ENCODE measurements at regions not wholly inside any gene's neighbourhood (a gene's known extent, or its start where the extent isn't known, plus 50 kb on each side); places are given as distances from the start of the nearest gene placed in this dataset.

GRCh38 chr17:77407321-77408277 is 266.8 kb downstream of the SEC14L1 start:
- 89% methylated on average over 11 of the region's 11 CpGs for WGBS
- no peak overlapping the region for H3K4me3 ChIP-seq (ENCODE audit: low read depth in 1 of 3, low read length in 3 of 3)
- no peaks in the 10 kb centered on the region for H3K27me3 ChIP-seq (ENCODE audit: control insufficient read depth in 4 of 4, insufficient read depth in 4 of 4, low read length in 3 of 4)
- H3K9me3 ChIP-seq (ENCODE audit: control insufficient read depth in 4 of 4, low read length in 3 of 4) = no peaks in the 10 kb centered on the region
- H3K27ac ChIP-seq (ENCODE audit: low read depth in 1 of 2, low read length in 2 of 2) = no peak overlapping the region
- DNase-seq (ENCODE audit: low spot score) = no peak
- peaks cover 0 to 11% (median 3%) of the 10 kb centered on the region in 4 donors for H3K36me3 ChIP-seq (ENCODE audit: control insufficient read depth in 4 of 4, insufficient read depth in 3 of 4, low read depth in 1 of 4, low read length in 3 of 4)
- H3K9ac ChIP-seq (ENCODE audit: low read depth in 1 of 2, low read length in 2 of 2) = no peak overlapping the region
- TF ChIP-seq, protein P1, sequence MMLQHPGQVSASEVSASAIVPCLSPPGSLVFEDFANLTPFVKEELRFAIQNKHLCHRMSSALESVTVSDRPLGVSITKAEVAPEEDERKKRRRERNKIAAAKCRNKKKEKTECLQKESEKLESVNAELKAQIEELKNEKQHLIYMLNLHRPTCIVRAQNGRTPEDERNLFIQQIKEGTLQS (IDR thresholded peaks at IDR 0.05) = no peak
- TF ChIP-seq HNF4G (IDR thresholded peaks at IDR 0.05) = no peak
- no peak for TF ChIP-seq CTCF (IDR thresholded peaks at IDR 0.05; ENCODE audit: low read depth, low read length, missing input control)
- TF ChIP-seq, protein P2, sequence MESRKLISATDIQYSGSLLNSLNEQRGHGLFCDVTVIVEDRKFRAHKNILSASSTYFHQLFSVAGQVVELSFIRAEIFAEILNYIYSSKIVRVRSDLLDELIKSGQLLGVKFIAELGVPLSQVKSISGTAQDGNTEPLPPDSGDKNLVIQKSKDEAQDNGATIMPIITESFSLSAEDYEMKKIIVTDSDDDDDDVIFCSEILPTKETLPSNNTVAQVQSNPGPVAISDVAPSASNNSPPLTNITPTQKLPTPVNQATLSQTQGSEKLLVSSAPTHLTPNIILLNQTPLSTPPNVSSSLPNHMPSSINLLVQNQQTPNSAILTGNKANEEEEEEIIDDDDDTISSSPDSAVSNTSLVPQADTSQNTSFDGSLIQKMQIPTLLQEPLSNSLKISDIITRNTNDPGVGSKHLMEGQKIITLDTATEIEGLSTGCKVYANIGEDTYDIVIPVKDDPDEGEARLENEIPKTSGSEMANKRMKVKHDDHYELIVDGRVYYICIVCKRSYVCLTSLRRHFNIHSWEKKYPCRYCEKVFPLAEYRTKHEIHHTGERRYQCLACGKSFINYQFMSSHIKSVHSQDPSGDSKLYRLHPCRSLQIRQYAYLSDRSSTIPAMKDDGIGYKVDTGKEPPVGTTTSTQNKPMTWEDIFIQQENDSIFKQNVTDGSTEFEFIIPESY (IDR thresholded peaks at IDR 0.05) = no peak
- no peak for TF ChIP-seq HNF4A (conservative IDR thresholded peaks at IDR 0.05)
- no peak for TF ChIP-seq EGR1 (IDR thresholded peaks at IDR 0.05; ENCODE audit: low read depth in 2 of 2)
- no peak for TF ChIP-seq SP1 (IDR thresholded peaks at IDR 0.05)
- TF ChIP-seq JUND (IDR thresholded peaks at IDR 0.05) = no peak
- TF ChIP-seq RXRA (IDR thresholded peaks at IDR 0.05) = no peak
- H3K4me1 ChIP-seq (ENCODE audit: control insufficient read depth in 4 of 4, insufficient read depth in 4 of 4, low read length in 3 of 4) = peaks cover 0 to 7% (median 2%) of the 10 kb centered on the region in 4 donors

DNA sequence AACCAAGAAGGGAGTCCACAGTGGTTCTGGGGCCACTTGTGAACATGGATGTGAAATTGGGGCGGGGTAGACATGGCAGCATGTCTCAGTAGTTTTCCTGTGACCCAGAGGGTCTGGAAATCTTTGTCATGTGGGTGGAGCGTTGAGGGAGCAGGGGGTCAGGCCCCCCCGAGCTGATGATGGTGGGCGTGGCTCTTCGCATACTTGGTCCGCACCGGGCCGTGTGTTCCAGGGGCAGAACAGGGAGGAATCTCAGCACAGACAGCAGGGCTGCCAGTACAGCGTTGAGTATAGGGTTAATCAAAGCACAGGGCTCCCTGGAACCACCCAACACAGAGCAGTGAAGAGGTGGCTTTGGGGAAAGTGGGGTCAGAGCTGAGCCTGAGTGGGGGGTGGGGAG is 267.5 kb downstream of the SEC14L1 start:
- no peak overlapping the region for H3K27ac ChIP-seq (ENCODE audit: low read depth in 1 of 2, low read length in 2 of 2)
- no peaks in the 10 kb centered on the region for H3K9me3 ChIP-seq (ENCODE audit: control insufficient read depth in 4 of 4, low read length in 3 of 4)
- peaks cover 0 to 7% (median under 1%) of the 10 kb centered on the region in 4 donors for H3K36me3 ChIP-seq (ENCODE audit: control insufficient read depth in 4 of 4, insufficient read depth in 3 of 4, low read depth in 1 of 4, low read length in 3 of 4)
- whole genome bisulfite sequencing = 89% methylated on average over 9 of the region's 9 CpGs
- H3K27me3 ChIP-seq (ENCODE audit: control insufficient read depth in 4 of 4, insufficient read depth in 4 of 4, low read length in 3 of 4) = no peaks in the 10 kb centered on the region
- DNase-seq (ENCODE audit: low spot score) = no peak
- no peak overlapping the region for H3K9ac ChIP-seq (ENCODE audit: low read depth in 1 of 2, low read length in 2 of 2)
- no peak overlapping the region for H3K4me3 ChIP-seq (ENCODE audit: low read depth in 1 of 3, low read length in 3 of 3)
- TF ChIP-seq FOXA1 (IDR thresholded peaks at IDR 0.05) (no peak), SP1 (IDR thresholded peaks at IDR 0.05) (no peak), CTCF (IDR thresholded peaks at IDR 0.05; ENCODE audit: low read depth, low read length, missing input control) (no peak), EGR1 (IDR thresholded peaks at IDR 0.05; ENCODE audit: low read depth in 2 of 2) (no peak), MAX (IDR thresholded peaks at IDR 0.05) (no peak), GABPA (IDR thresholded peaks at IDR 0.05 in 1 of 2, conservative IDR thresholded peaks at IDR 0.05 in 1 of 2) (no peak)
- TF ChIP-seq, protein P3, sequence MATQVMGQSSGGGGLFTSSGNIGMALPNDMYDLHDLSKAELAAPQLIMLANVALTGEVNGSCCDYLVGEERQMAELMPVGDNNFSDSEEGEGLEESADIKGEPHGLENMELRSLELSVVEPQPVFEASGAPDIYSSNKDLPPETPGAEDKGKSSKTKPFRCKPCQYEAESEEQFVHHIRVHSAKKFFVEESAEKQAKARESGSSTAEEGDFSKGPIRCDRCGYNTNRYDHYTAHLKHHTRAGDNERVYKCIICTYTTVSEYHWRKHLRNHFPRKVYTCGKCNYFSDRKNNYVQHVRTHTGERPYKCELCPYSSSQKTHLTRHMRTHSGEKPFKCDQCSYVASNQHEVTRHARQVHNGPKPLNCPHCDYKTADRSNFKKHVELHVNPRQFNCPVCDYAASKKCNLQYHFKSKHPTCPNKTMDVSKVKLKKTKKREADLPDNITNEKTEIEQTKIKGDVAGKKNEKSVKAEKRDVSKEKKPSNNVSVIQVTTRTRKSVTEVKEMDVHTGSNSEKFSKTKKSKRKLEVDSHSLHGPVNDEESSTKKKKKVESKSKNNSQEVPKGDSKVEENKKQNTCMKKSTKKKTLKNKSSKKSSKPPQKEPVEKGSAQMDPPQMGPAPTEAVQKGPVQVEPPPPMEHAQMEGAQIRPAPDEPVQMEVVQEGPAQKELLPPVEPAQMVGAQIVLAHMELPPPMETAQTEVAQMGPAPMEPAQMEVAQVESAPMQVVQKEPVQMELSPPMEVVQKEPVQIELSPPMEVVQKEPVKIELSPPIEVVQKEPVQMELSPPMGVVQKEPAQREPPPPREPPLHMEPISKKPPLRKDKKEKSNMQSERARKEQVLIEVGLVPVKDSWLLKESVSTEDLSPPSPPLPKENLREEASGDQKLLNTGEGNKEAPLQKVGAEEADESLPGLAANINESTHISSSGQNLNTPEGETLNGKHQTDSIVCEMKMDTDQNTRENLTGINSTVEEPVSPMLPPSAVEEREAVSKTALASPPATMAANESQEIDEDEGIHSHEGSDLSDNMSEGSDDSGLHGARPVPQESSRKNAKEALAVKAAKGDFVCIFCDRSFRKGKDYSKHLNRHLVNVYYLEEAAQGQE (IDR thresholded peaks at IDR 0.05) = no peak
- H3K4me1 ChIP-seq (ENCODE audit: control insufficient read depth in 4 of 4, insufficient read depth in 4 of 4, low read length in 3 of 4) = peaks cover 0 to 7% (median 3%) of the 10 kb centered on the region in 4 donors

Measured in liver (tissue), 8 donors.